MM.1S (cell line): ENCODE measurements at regions not wholly inside any gene's neighbourhood (a gene's known extent, or its start where the extent isn't known, plus 50 kb on each side); places are given as distances from the start of the nearest gene placed in this dataset.

ENCODE experiments used
- DNase-seq: peaks from one replicate; pipeline ENCODE4 v3.0.0-alpha.2; 2015
- H2AFZ ChIP-seq: fragments of 300-600 bp; sonication (generic); 2 replicates; pipeline ENCODE4 v1.6.0; 2016; ENCODE audit warnings: antibody characterized with exemption, low read length
- H3F3A ChIP-seq: fragments of 300-600 bp; sonication (generic); 2 replicates; pipeline ENCODE4 v1.6.1; 2016; ENCODE audit warnings: mild to moderate bottlenecking, antibody characterized with exemption, low read length, moderate library complexity, mixed read lengths; ENCODE audit not compliant: insufficient read depth
- H3K27ac ChIP-seq: fragments of 300-600 bp; sonication (generic); 2 replicates; pipeline ENCODE4 v1.5.1; 2016; ENCODE audit warnings: mild to moderate bottlenecking, low read length
- H3K27me3 ChIP-seq: fragments of 300-600 bp; sonication (generic); replicated peaks from 2 replicates; pipeline ENCODE4 v1.6.0; 2016; ENCODE audit warnings: low read length; ENCODE audit not compliant: insufficient read depth
- H3K36me3 ChIP-seq: fragments of 300-600 bp; sonication (generic); replicated peaks from 2 replicates; pipeline ENCODE4 v1.6.1; 2016; ENCODE audit warnings: mild to moderate bottlenecking, low read length, mixed read lengths; ENCODE audit not compliant: insufficient read depth
- H3K4me1 ChIP-seq: fragments of 300-600 bp; sonication (generic); 2 replicates; pipeline ENCODE4 v1.6.1; 2016; ENCODE audit warnings: low read length, mixed read lengths
- H3K4me2 ChIP-seq: fragments of 300-600 bp; sonication (generic); 2 replicates; pipeline ENCODE4 v1.6.0; 2016; ENCODE audit warnings: low read depth, low read length
- H3K4me3 ChIP-seq: fragments of 300-600 bp; sonication (generic); 2 replicates; pipeline ENCODE4 v1.5.1; 2016; ENCODE audit warnings: low read length, mixed read lengths
- H3K79me2 ChIP-seq: fragments of 300-600 bp; sonication (generic); 2 replicates; pipeline ENCODE4 v1.6.1; 2016; ENCODE audit warnings: mixed run types, low read length, mixed read lengths
- H3K9ac ChIP-seq: fragments of 300-600 bp; sonication (generic); 2 replicates; pipeline ENCODE4 v1.6.1; 2016; ENCODE audit warnings: low read length, mixed read lengths
- H3K9me2 ChIP-seq: fragments of 300-600 bp; sonication (generic); replicated peaks from 2 replicates; pipeline ENCODE4 v1.6.1; 2016; ENCODE audit warnings: mild to moderate bottlenecking, low read length, mixed read lengths; ENCODE audit not compliant: insufficient read depth
- H3K9me3 ChIP-seq: fragments of 300-600 bp; sonication (generic); replicated peaks from 2 replicates; pipeline ENCODE4 v1.6.1; 2016; ENCODE audit warnings: mild to moderate bottlenecking, low read length, mixed read lengths; ENCODE audit not compliant: insufficient read depth
- H4K20me1 ChIP-seq: fragments of 300-600 bp; sonication (generic); 2 replicates; pipeline ENCODE4 v1.6.1; 2016; ENCODE audit warnings: mild to moderate bottlenecking, low read length, moderate library complexity, mixed read lengths; ENCODE audit not compliant: insufficient read depth
- EZH2 ChIP-seq: fragments of 300-600 bp; sonication (generic); optimal IDR thresholded peaks from 2 replicates; pipeline ENCODE3; 2017; ENCODE audit warnings: low read depth, mild to moderate bottlenecking, antibody characterized with exemption, low read length, mixed read lengths
- EZH2phosphoT487 ChIP-seq: fragments of 300-600 bp; sonication (generic); IDR thresholded peaks from 2 replicates; pipeline ENCODE4 v1.6.1; 2018; ENCODE audit warnings: antibody characterized with exemption, low read length
- TF ChIP-seq, protein P1 (sequence below): fragments of 300-600 bp; sonication (generic); IDR thresholded peaks from 2 replicates; pipeline ENCODE4 v1.5.1; 2016; ENCODE audit warnings: antibody characterized with exemption, low read length, mixed read lengths

DNA sequence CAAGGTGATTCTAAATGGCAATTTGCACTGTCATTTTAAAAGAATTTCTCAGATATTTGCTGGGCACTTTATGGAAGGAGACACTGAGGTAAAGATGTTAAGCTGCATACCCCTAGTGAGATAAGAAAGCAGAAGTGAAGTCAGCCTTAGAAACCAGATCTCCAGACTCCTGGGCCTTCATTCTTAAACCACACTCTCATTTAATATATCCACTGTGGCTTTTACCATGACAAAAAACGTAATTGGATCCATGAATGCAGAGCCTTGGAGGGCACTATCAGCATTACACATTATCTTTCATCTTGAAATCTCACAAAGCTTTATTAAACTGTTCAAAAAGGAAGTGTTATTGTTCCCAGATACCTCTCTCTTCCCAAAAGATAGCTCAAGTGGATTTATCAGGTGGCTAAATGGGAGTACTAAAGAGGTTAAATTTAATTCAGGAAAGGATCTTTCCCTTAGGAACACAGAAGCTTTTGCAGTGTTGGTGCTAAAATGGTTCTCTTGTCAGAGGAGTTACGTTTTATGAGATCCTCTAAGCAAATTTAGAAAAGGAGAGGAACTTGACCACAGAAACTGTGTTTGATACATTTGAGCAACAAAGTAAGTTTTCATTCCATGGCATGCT, 1060.4 kb downstream of the EFNB2 start:
- no peaks in the 10 kb centered on the region for H3K9me3 ChIP-seq
- no peaks in the 10 kb centered on the region for H3K36me3 ChIP-seq
- no peak overlapping the region for H3K27ac ChIP-seq
- no peaks in the 10 kb centered on the region for H4K20me1 ChIP-seq
- TF ChIP-seq, protein P1, sequence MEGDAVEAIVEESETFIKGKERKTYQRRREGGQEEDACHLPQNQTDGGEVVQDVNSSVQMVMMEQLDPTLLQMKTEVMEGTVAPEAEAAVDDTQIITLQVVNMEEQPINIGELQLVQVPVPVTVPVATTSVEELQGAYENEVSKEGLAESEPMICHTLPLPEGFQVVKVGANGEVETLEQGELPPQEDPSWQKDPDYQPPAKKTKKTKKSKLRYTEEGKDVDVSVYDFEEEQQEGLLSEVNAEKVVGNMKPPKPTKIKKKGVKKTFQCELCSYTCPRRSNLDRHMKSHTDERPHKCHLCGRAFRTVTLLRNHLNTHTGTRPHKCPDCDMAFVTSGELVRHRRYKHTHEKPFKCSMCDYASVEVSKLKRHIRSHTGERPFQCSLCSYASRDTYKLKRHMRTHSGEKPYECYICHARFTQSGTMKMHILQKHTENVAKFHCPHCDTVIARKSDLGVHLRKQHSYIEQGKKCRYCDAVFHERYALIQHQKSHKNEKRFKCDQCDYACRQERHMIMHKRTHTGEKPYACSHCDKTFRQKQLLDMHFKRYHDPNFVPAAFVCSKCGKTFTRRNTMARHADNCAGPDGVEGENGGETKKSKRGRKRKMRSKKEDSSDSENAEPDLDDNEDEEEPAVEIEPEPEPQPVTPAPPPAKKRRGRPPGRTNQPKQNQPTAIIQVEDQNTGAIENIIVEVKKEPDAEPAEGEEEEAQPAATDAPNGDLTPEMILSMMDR: no peak
- TF ChIP-seq EZH2phosphoT487: no peak
- no peak for TF ChIP-seq EZH2
- H3K4me2 ChIP-seq: no peak overlapping the region
- no peak overlapping the region for H2AFZ ChIP-seq
- no peaks in the 10 kb centered on the region for H3K9me2 ChIP-seq
- no peak overlapping the region for H3K4me3 ChIP-seq
- no peak overlapping the region for H3K9ac ChIP-seq
- H3F3A ChIP-seq: no peaks in the 10 kb centered on the region
- H3K4me1 ChIP-seq: no peaks in the 10 kb centered on the region
- no peak for DNase-seq
- no peaks in the 10 kb centered on the region for H3K79me2 ChIP-seq
- no peaks in the 10 kb centered on the region for H3K27me3 ChIP-seq

- no peak overlapping the region for H2AFZ ChIP-seq
- H3K27me3 ChIP-seq: no peaks in the 10 kb centered on the region
- no peak overlapping the region for H3K4me3 ChIP-seq
- DNase-seq: no peak
- H3K9ac ChIP-seq: no peak overlapping the region
- no peaks in the 10 kb centered on the region for H3K9me3 ChIP-seq
- H3K79me2 ChIP-seq: no peaks in the 10 kb centered on the region
- H3K4me2 ChIP-seq: no peak overlapping the region
- H3F3A ChIP-seq: no peaks in the 10 kb centered on the region
- H4K20me1 ChIP-seq: no peaks in the 10 kb centered on the region
- TF ChIP-seq, protein P1: no peak
- TF ChIP-seq EZH2 (no peak), EZH2phosphoT487 (no peak)
- no peaks in the 10 kb centered on the region for H3K36me3 ChIP-seq
- H3K4me1 ChIP-seq: no peaks in the 10 kb centered on the region
- H3K9me2 ChIP-seq: no peaks in the 10 kb centered on the region
- no peak overlapping the region for H3K27ac ChIP-seq
These were observed 1063.8 kb downstream of the EFNB2 start for GRCh38 chr13:105471673-105472072.

- H3K27ac ChIP-seq: no peak overlapping the region
- H3K4me2 ChIP-seq: no peak overlapping the region
- H3K27me3 ChIP-seq: no peaks in the 10 kb centered on the region
- no peaks in the 10 kb centered on the region for H3F3A ChIP-seq
- H3K36me3 ChIP-seq: no peaks in the 10 kb centered on the region
- TF ChIP-seq EZH2phosphoT487 (no peak), EZH2 (no peak)
- TF ChIP-seq, protein P1: no peak
- no peak overlapping the region for H3K9ac ChIP-seq
- H2AFZ ChIP-seq: no peak overlapping the region
- H3K9me3 ChIP-seq: no peaks in the 10 kb centered on the region
- no peaks in the 10 kb centered on the region for H4K20me1 ChIP-seq
- H3K79me2 ChIP-seq: no peaks in the 10 kb centered on the region
- no peak for DNase-seq
- H3K4me1 ChIP-seq: no peaks in the 10 kb centered on the region
- H3K9me2 ChIP-seq: no peaks in the 10 kb centered on the region
- H3K4me3 ChIP-seq: no peak overlapping the region
These were observed 1069.1 kb downstream of the EFNB2 start for GRCh38 chr13:105466376-105466775.
